Caco-2 (cell line): ENCODE measurements at regions not wholly inside any gene's neighbourhood (a gene's known extent, or its start where the extent isn't known, plus 50 kb on each side); places are given as distances from the start of the nearest gene placed in this dataset.

Experiments
- BruUV-seq: library from RNA; stranded (reverse); fragments of 400-500 nt; replicated peaks from 2 replicates; lab custom pipeline; 2021; lab: Mats Ljungman, UMichigan
- CTCF ChIA-PET: fragments of 300-600 bp; sonication (Branson Sonifier 250); formaldehyde crosslinking; loops from one replicate; lab custom pipeline; 2022; ENCODE audit warnings: antibody characterized with exemption; lab: Charles Lee
- POLR2A ChIA-PET: fragments of 300-600 bp; sonication (Branson Sonifier 250); formaldehyde crosslinking; loops from one replicate; lab custom pipeline; 2022; ENCODE audit warnings: antibody characterized with exemption; lab: Charles Lee
- DNase-seq, 2 experiments: peaks; one replicate each; pipeline versions ENCODE4 v3.0.0 to v3.0.0-alpha.2; 2020 to 2022
- H3K27me3 ChIP-seq: replicated peaks from 2 replicates; pipeline ENCODE4 v1.6.0; 2011; ENCODE audit warnings: low read length; ENCODE audit not compliant: control insufficient read depth, insufficient read depth
- H3K36me3 ChIP-seq: 2 replicates; pipeline ENCODE4 v1.5.1; 2011; ENCODE audit warnings: low read length; ENCODE audit not compliant: control insufficient read depth, insufficient read depth
- H3K4me1 ChIP-seq: fragments of 250-450 bp; sonication (Bioruptor Pico); 2 replicates; pipeline ENCODE4 v1.5.1; 2020; ENCODE audit warnings: mild to moderate bottlenecking
- H3K4me3 ChIP-seq: 2 replicates; pipeline ENCODE4 v1.5.1; 2011; ENCODE audit warnings: low read depth, mild to moderate bottlenecking, control low read depth, low read length
- H3K9me3 ChIP-seq: fragments of 250-450 bp; sonication (Bioruptor Pico); 2 replicates; pipeline ENCODE4 v1.5.1; 2020; ENCODE audit warnings: mild to moderate bottlenecking, moderate library complexity
- H3K27ac Mint-ChIP-seq: one replicate; pipeline ENCODE4 v1.8.0; 2022; ENCODE audit warnings: mixed read lengths; ENCODE audit not compliant: unreplicated experiment
- H3K27me3 Mint-ChIP-seq: one replicate; pipeline ENCODE4 v1.8.0; 2022; ENCODE audit warnings: mixed read lengths; ENCODE audit not compliant: insufficient read depth, unreplicated experiment
- H3K36me3 Mint-ChIP-seq: one replicate; pipeline ENCODE4 v1.8.0; 2022; ENCODE audit warnings: mild to moderate bottlenecking, mixed read lengths; ENCODE audit not compliant: insufficient read depth, unreplicated experiment
- H3K4me1 Mint-ChIP-seq: one replicate; pipeline ENCODE4 v1.8.0; 2022; ENCODE audit warnings: low read depth, mixed read lengths; ENCODE audit not compliant: unreplicated experiment
- H3K4me3 Mint-ChIP-seq: one replicate; pipeline ENCODE4 v1.8.0; 2022; ENCODE audit warnings: mild to moderate bottlenecking, moderate library complexity, mixed read lengths; ENCODE audit not compliant: unreplicated experiment
- H3K9me3 Mint-ChIP-seq: one replicate; pipeline ENCODE4 v1.8.0; 2022; ENCODE audit warnings: mixed read lengths; ENCODE audit not compliant: unreplicated experiment
- CTCF ChIP-seq, 2 experiments: fragments of 200-600 bp in 1 of 2; IDR thresholded peaks; 1 replicate in 1 of 2; 2 replicates in 1 of 2; pipeline versions ENCODE4 v1.5.1 to v1.8.0; 2011 to 2022; ENCODE audit warnings: antibody characterized with exemption in 1 of 2, control low read depth in 1 of 2, inconsistent platforms in 1 of 2, low read depth in 1 of 2, low read length in 1 of 2, mild to moderate bottlenecking in 1 of 2, moderate library complexity in 1 of 2; ENCODE audit not compliant: insufficient read depth in 1 of 2, severe bottlenecking in 1 of 2, unreplicated experiment in 1 of 2
- intact Hi-C: fragments of 100-400 bp; cut with micrococcal nuclease; formaldehyde crosslinking; loops from one replicate; pipeline ENCODE4 v1.10.0; 2022; ENCODE audit not compliant: unreplicated experiment

GRCh38 chr6:2496291-2496690 is 250.9 kb upstream of the GMDS start:
- ChIA-PET POLR2A (no interaction called here), CTCF (no interaction called here)
- DNase-seq: no peak
- no peaks in the 10 kb centered on the region for H3K9me3 ChIP-seq
- Mint-ChIP-seq H3K36me3 (peaks cover 5% of the 10 kb centered on the region), H3K9me3 (peaks cover 9% of the 10 kb centered on the region), H3K27ac (no peak overlapping the region), H3K27me3 (no peaks in the 10 kb centered on the region), H3K4me3 (no peak overlapping the region), H3K4me1 (peaks cover 7% of the 10 kb centered on the region)
- H3K36me3 ChIP-seq: no peaks in the 10 kb centered on the region
- TF ChIP-seq CTCF (IDR thresholded peaks at IDR 0.05; ENCODE audit: insufficient read depth in 1 of 2, low read depth in 1 of 2, low read length in 1 of 2, severe bottlenecking in 1 of 2, unreplicated experiment in 1 of 2): no peak
- no peak overlapping the region for H3K4me3 ChIP-seq
- intact Hi-C loops: no loop called here
- no TSS peak for BruUV-seq
- H3K4me1 ChIP-seq: peaks cover 4% of the 10 kb centered on the region; the same call in 1 of the 2 replicates
- H3K27me3 ChIP-seq: no peaks in the 10 kb centered on the region

GRCh38 chr6:2492686-2493523 is 247.5 kb upstream of the GMDS start:
- H3K4me3 Mint-ChIP-seq: no peak overlapping the region
- no peaks in the 10 kb centered on the region for H3K9me3 ChIP-seq
- no peak overlapping the region for H3K4me3 ChIP-seq
- H3K9me3 Mint-ChIP-seq: peaks cover 9% of the 10 kb centered on the region
- TF ChIP-seq CTCF (IDR thresholded peaks at IDR 0.05; ENCODE audit: insufficient read depth in 1 of 2, low read depth in 1 of 2, low read length in 1 of 2, severe bottlenecking in 1 of 2, unreplicated experiment in 1 of 2): no peak
- H3K4me1 ChIP-seq: peaks cover 7% of the 10 kb centered on the region; the same call in 1 of the 2 replicates
- ChIA-PET CTCF (interaction anchor here (0.5 kb wide), 1 partner anchor 8 kb away, joined by 6 read pairs; no protein-coding TSS in a partner anchor), POLR2A (no interaction called here)
- no peaks in the 10 kb centered on the region for H3K27me3 ChIP-seq
- H3K36me3 ChIP-seq: no peaks in the 10 kb centered on the region
- peaks cover 7% of the 10 kb centered on the region for H3K4me1 Mint-ChIP-seq
- BruUV-seq: no TSS peak
- intact Hi-C loops: no loop called here
- no peaks in the 10 kb centered on the region for H3K27me3 Mint-ChIP-seq
- H3K27ac Mint-ChIP-seq: peak overlapping the region; percentile 4
- peaks cover 4% of the 10 kb centered on the region for H3K36me3 Mint-ChIP-seq
- no peak for DNase-seq

GRCh38 chr6:2491137-2491536 is 245.7 kb upstream of the GMDS start:
- Mint-ChIP-seq H3K4me1 (peaks cover 7% of the 10 kb centered on the region), H3K27ac (peak overlapping the region; percentile 18), H3K27me3 (no peaks in the 10 kb centered on the region), H3K4me3 (no peak overlapping the region), H3K36me3 (no peaks in the 10 kb centered on the region), H3K9me3 (peaks cover under 1% of the 10 kb centered on the region)
- H3K9me3 ChIP-seq: no peaks in the 10 kb centered on the region
- no peaks in the 10 kb centered on the region for H3K36me3 ChIP-seq
- TF ChIP-seq CTCF (IDR thresholded peaks at IDR 0.05; ENCODE audit: insufficient read depth in 1 of 2, low read depth in 1 of 2, low read length in 1 of 2, severe bottlenecking in 1 of 2, unreplicated experiment in 1 of 2): no peak
- CTCF ChIA-PET: no interaction called here
- intact Hi-C loops: no loop called here
- POLR2A ChIA-PET: no interaction called here
- H3K4me1 ChIP-seq: peaks cover 7% of the 10 kb centered on the region; the same call in 1 of the 2 replicates
- DNase-seq: no peak
- no peak overlapping the region for H3K4me3 ChIP-seq
- BruUV-seq: no TSS peak
- H3K27me3 ChIP-seq: no peaks in the 10 kb centered on the region
